Activated naive CD8-positive, alpha-beta T cell treated with anti-CD3 and anti-CD28 coated beads, Interleukin-2, amount 50 U/mL, for 24 hours (primary cell): ENCODE measurements at regions not wholly inside any gene's neighbourhood (a gene's known extent, or its start where the extent isn't known, plus 50 kb on each side); places are given as distances from the start of the nearest gene placed in this dataset.

ENCODE experiments used
- ATAC-seq: fragments of 150-1000 bp; cut with Tn5 transposase; one replicate; pipeline ENCODE4 v1.10.0; 2021
- DNase-seq: peaks from one replicate; pipeline ENCODE4 v3.0.0; 2021
- H3K27ac Mint-ChIP-seq: one replicate; pipeline ENCODE4 v1.8.0; 2021; ENCODE audit warnings: mild to moderate bottlenecking, mixed read lengths
- H3K27me3 Mint-ChIP-seq: one replicate; pipeline ENCODE4 v1.8.0; 2021; ENCODE audit warnings: mixed read lengths
- H3K36me3 Mint-ChIP-seq: one replicate; pipeline ENCODE4 v1.8.0; 2021; ENCODE audit warnings: low read depth, mixed read lengths
- H3K4me1 Mint-ChIP-seq: one replicate; pipeline ENCODE4 v1.8.0; 2021; ENCODE audit warnings: mixed read lengths
- H3K4me3 Mint-ChIP-seq: one replicate; pipeline ENCODE4 v1.8.0; 2021; ENCODE audit warnings: mild to moderate bottlenecking, moderate library complexity, mixed read lengths
- H3K9me3 Mint-ChIP-seq: one replicate; pipeline ENCODE4 v1.8.0; 2021; ENCODE audit warnings: mixed read lengths

GRCh38 chr20:39880890-39881289 is 808.1 kb downstream of the MAFB start:
- Mint-ChIP-seq H3K4me3 (no peak overlapping the region), H3K9me3 (peaks cover 4% of the 10 kb centered on the region), H3K27me3 (peaks cover 4% of the 10 kb centered on the region), H3K36me3 (no peaks in the 10 kb centered on the region), H3K27ac (no peak overlapping the region), H3K4me1 (no peaks in the 10 kb centered on the region)
- no peak for DNase-seq
- ATAC-seq: no peak

GRCh38 chr20:39879296-39879695 is 809.7 kb downstream of the MAFB start:
- no peak overlapping the region for H3K4me3 Mint-ChIP-seq
- no peaks in the 10 kb centered on the region for H3K4me1 Mint-ChIP-seq
- no peak for DNase-seq
- peaks cover 5% of the 10 kb centered on the region for H3K27me3 Mint-ChIP-seq
- peaks cover 4% of the 10 kb centered on the region for H3K9me3 Mint-ChIP-seq
- ATAC-seq: no peak
- H3K27ac Mint-ChIP-seq: no peak overlapping the region
- H3K36me3 Mint-ChIP-seq: no peaks in the 10 kb centered on the region

- ATAC-seq (no peak), DNase-seq (no peak)
- H3K36me3 Mint-ChIP-seq: no peaks in the 10 kb centered on the region
- H3K4me3 Mint-ChIP-seq: no peak overlapping the region
- no peak overlapping the region for H3K27ac Mint-ChIP-seq
- H3K4me1 Mint-ChIP-seq: no peaks in the 10 kb centered on the region
- peaks cover 4% of the 10 kb centered on the region for H3K9me3 Mint-ChIP-seq
- H3K27me3 Mint-ChIP-seq: peaks cover 5% of the 10 kb centered on the region
Observed at GRCh38 chr20:39878809-39879208, 810.2 kb downstream of the MAFB start.

DNA sequence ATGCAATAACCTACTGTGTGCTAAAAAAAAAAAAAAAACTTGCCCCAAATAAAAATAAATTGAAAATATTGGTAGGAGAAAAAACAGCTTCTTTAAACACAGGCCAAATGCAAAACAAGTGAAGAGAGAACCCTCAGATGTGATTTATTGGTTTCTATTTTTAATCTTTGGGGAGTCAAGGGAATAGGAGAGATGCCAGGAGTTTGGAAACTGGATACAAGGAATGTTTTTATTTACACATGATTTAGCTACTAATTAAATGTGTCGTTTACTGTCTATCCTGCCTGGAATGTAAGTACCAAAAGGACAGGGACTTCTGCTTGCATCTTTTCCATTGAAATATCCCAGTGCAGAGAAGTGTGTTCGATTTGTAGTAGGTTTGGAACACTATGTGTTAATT is 810.7 kb downstream of the MAFB start:
- H3K4me1 Mint-ChIP-seq: no peaks in the 10 kb centered on the region
- H3K4me3 Mint-ChIP-seq: no peak overlapping the region
- H3K27ac Mint-ChIP-seq: no peak overlapping the region
- no peak for DNase-seq
- H3K9me3 Mint-ChIP-seq: peaks cover 4% of the 10 kb centered on the region
- H3K27me3 Mint-ChIP-seq: peaks cover 5% of the 10 kb centered on the region
- ATAC-seq: no peak
- H3K36me3 Mint-ChIP-seq: no peaks in the 10 kb centered on the region

- Mint-ChIP-seq H3K36me3 (no peaks in the 10 kb centered on the region), H3K27ac (no peak overlapping the region), H3K9me3 (peaks cover 4% of the 10 kb centered on the region), H3K27me3 (peaks cover 5% of the 10 kb centered on the region), H3K4me1 (no peaks in the 10 kb centered on the region), H3K4me3 (no peak overlapping the region)
- ATAC-seq (no peak), DNase-seq (no peak)
Observed at GRCh38 chr20:39877788-39878187, 811.2 kb downstream of the MAFB start.

- no peak overlapping the region for H3K27ac Mint-ChIP-seq
Observed at GRCh38 chr20:39876976-39877635, 811.9 kb downstream of the MAFB start.

GRCh38 chr20:39875492-39876110 is 813.4 kb downstream of the MAFB start:
- H3K27me3 Mint-ChIP-seq: peaks cover 3% of the 10 kb centered on the region
- no peak overlapping the region for H3K4me3 Mint-ChIP-seq
- no peak for DNase-seq
- no peaks in the 10 kb centered on the region for H3K36me3 Mint-ChIP-seq
- ATAC-seq: no peak
- H3K4me1 Mint-ChIP-seq: no peaks in the 10 kb centered on the region
- no peaks in the 10 kb centered on the region for H3K9me3 Mint-ChIP-seq
- no peak overlapping the region for H3K27ac Mint-ChIP-seq

More at GRCh38 chr20:39876976-39877635, 811.9 kb downstream of the MAFB start:
- Mint-ChIP-seq H3K4me3 (no peak overlapping the region), H3K4me1 (no peaks in the 10 kb centered on the region), H3K27me3 (peaks cover 5% of the 10 kb centered on the region), H3K9me3 (peaks cover 4% of the 10 kb centered on the region), H3K36me3 (no peaks in the 10 kb centered on the region)
- ATAC-seq: no peak
- no peak for DNase-seq

GRCh38 chr20:39874049-39874893 is 814.8 kb downstream of the MAFB start:
- ATAC-seq: peak; percentile 65

GRCh38 chr20:39873286-39873685 is 815.8 kb downstream of the MAFB start:
- H3K4me3 Mint-ChIP-seq: no peak overlapping the region
- ATAC-seq: no peak
- H3K27ac Mint-ChIP-seq: no peak overlapping the region
- H3K9me3 Mint-ChIP-seq: no peaks in the 10 kb centered on the region
- no peaks in the 10 kb centered on the region for H3K36me3 Mint-ChIP-seq
- DNase-seq: no peak
- H3K4me1 Mint-ChIP-seq: no peaks in the 10 kb centered on the region
- H3K27me3 Mint-ChIP-seq: peaks cover 5% of the 10 kb centered on the region

More at GRCh38 chr20:39874049-39874893, 814.8 kb downstream of the MAFB start:
- H3K27me3 Mint-ChIP-seq: peaks cover 5% of the 10 kb centered on the region
- no peaks in the 10 kb centered on the region for H3K4me1 Mint-ChIP-seq
- peak; percentile 34 for DNase-seq
- no peaks in the 10 kb centered on the region for H3K9me3 Mint-ChIP-seq
- no peak overlapping the region for H3K4me3 Mint-ChIP-seq
- H3K36me3 Mint-ChIP-seq: no peaks in the 10 kb centered on the region
- H3K27ac Mint-ChIP-seq: no peak overlapping the region

- DNase-seq: no peak
- no peak for ATAC-seq
- Mint-ChIP-seq H3K4me1 (no peaks in the 10 kb centered on the region), H3K4me3 (no peak overlapping the region), H3K9me3 (no peaks in the 10 kb centered on the region), H3K27ac (no peak overlapping the region), H3K27me3 (peaks cover 6% of the 10 kb centered on the region), H3K36me3 (no peaks in the 10 kb centered on the region)
Observed at GRCh38 chr20:39871013-39871412, 818.0 kb downstream of the MAFB start.

DNA sequence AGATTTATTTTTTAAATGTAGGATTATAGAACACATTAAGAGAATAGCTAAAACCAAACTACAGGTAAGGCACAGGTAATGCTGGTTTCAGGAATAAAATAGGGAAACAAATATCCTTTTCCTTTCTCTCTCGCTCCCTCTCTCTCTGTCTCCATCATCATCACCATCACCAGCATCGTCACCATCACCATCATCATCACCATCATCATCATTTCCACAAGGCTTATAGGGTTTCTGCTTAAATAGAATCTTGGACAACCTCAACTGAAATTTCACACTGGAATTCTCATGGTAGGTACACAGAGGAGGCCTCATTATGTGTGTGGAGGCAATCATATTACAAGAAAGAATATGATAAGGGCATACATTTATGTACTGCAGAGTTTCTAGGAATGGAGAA is 823.6 kb downstream of the MAFB start:
- no peaks in the 10 kb centered on the region for H3K36me3 Mint-ChIP-seq
- H3K27ac Mint-ChIP-seq: no peak overlapping the region
- H3K4me1 Mint-ChIP-seq: no peaks in the 10 kb centered on the region
- no peak for DNase-seq
- H3K9me3 Mint-ChIP-seq: no peaks in the 10 kb centered on the region
- ATAC-seq: no peak
- peaks cover 4% of the 10 kb centered on the region for H3K27me3 Mint-ChIP-seq
- H3K4me3 Mint-ChIP-seq: no peak overlapping the region

- H3K9me3 Mint-ChIP-seq: peaks cover 4% of the 10 kb centered on the region
- H3K4me1 Mint-ChIP-seq: no peaks in the 10 kb centered on the region
- no peak for ATAC-seq
- H3K4me3 Mint-ChIP-seq: no peak overlapping the region
- H3K27ac Mint-ChIP-seq: no peak overlapping the region
- H3K27me3 Mint-ChIP-seq: peaks cover 5% of the 10 kb centered on the region
- no peak for DNase-seq
- H3K36me3 Mint-ChIP-seq: no peaks in the 10 kb centered on the region
Observed at GRCh38 chr20:39862470-39862891, 826.6 kb downstream of the MAFB start.

GRCh38 chr20:39861381-39861780 is 827.7 kb downstream of the MAFB start:
- ATAC-seq: no peak
- peaks cover 4% of the 10 kb centered on the region for H3K9me3 Mint-ChIP-seq
- no peak overlapping the region for H3K4me3 Mint-ChIP-seq
- DNase-seq: no peak
- no peak overlapping the region for H3K27ac Mint-ChIP-seq
- no peaks in the 10 kb centered on the region for H3K36me3 Mint-ChIP-seq
- H3K27me3 Mint-ChIP-seq: peaks cover 2% of the 10 kb centered on the region
- no peaks in the 10 kb centered on the region for H3K4me1 Mint-ChIP-seq

DNA sequence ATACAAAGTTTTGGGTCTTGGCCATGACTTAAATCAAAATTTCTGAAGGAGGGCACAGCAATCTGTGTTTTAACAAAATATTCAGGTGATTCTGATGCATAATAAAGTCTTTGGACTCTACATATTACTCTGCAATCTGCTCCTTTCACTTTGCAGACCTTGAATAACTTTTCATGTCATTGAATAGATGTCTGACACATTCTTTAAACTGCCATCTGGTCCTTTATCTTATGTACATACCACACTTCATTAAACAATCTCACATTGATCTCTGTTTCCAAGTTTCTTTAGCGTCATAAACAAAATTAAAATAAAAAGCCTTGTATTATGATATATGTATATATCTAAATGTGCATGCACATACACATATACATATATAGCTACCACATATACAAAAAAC is 831.2 kb downstream of the MAFB start:
- Mint-ChIP-seq H3K36me3 (no peaks in the 10 kb centered on the region), H3K27ac (no peak overlapping the region), H3K9me3 (peaks cover 4% of the 10 kb centered on the region), H3K27me3 (peaks cover 2% of the 10 kb centered on the region), H3K4me3 (no peak overlapping the region), H3K4me1 (no peaks in the 10 kb centered on the region)
- DNase-seq (no peak), ATAC-seq (no peak)

GRCh38 chr20:39857187-39857586 is 831.8 kb downstream of the MAFB start:
- DNase-seq (no peak), ATAC-seq (no peak)
- H3K36me3 Mint-ChIP-seq: no peaks in the 10 kb centered on the region
- no peaks in the 10 kb centered on the region for H3K4me1 Mint-ChIP-seq
- H3K9me3 Mint-ChIP-seq: peaks cover 4% of the 10 kb centered on the region
- H3K4me3 Mint-ChIP-seq: no peak overlapping the region
- H3K27ac Mint-ChIP-seq: no peak overlapping the region
- peaks cover 2% of the 10 kb centered on the region for H3K27me3 Mint-ChIP-seq
